H9 (cell line): ENCODE measurements at regions not wholly inside any gene's neighbourhood (a gene's known extent, or its start where the extent isn't known, plus 50 kb on each side); places are given as distances from the start of the nearest gene placed in this dataset.

ENCODE experiments used
- DNase-seq: peaks from one replicate; pipeline ENCODE4 v3.0.0-alpha.2; 2017
- H2AFZ ChIP-seq: one replicate; pipeline ENCODE4 v1.6.1; 2013; ENCODE audit warnings: mild to moderate bottlenecking, low read length, control low read depth, moderate library complexity
- H2AK5ac ChIP-seq: 2 replicates; pipeline ENCODE4 v1.6.1; 2013; ENCODE audit warnings: low read length, control low read depth, mixed read lengths; ENCODE audit not compliant: insufficient read length
- H2BK120ac ChIP-seq: one replicate; pipeline ENCODE4 v1.6.1; 2013; ENCODE audit warnings: low read depth, mild to moderate bottlenecking, low read length, control low read depth, inconsistent platforms; ENCODE audit not compliant: poor library complexity, severe bottlenecking
- H2BK12ac ChIP-seq: 2 replicates; pipeline ENCODE4 v1.6.1; 2013; ENCODE audit warnings: low read length, control low read depth, mixed read lengths, low read depth; ENCODE audit not compliant: insufficient read length
- H2BK15ac ChIP-seq: 2 replicates; pipeline ENCODE4 v1.6.1; 2013; ENCODE audit warnings: low read depth, low read length, control low read depth
- H2BK20ac ChIP-seq: one replicate; pipeline ENCODE4 v1.6.1; 2013; ENCODE audit warnings: low read depth, mild to moderate bottlenecking, low read length, control low read depth, inconsistent platforms; ENCODE audit not compliant: poor library complexity, severe bottlenecking
- H2BK5ac ChIP-seq: 2 replicates; pipeline ENCODE4 v1.6.1; 2013; ENCODE audit warnings: low read length, control low read depth, mixed read lengths; ENCODE audit not compliant: insufficient read length
- H3K14ac ChIP-seq: 2 replicates; pipeline ENCODE4 v1.6.1; 2013; ENCODE audit warnings: low read length, control low read depth; ENCODE audit not compliant: insufficient read depth
- H3K18ac ChIP-seq: 2 replicates; pipeline ENCODE4 v1.6.1; 2013; ENCODE audit warnings: low read depth, mild to moderate bottlenecking, mixed read lengths, low read length, control low read depth; ENCODE audit not compliant: insufficient read length
- H3K23ac ChIP-seq: 2 replicates; pipeline ENCODE4 v1.6.1; 2013; ENCODE audit warnings: low read length, control low read depth, mixed read lengths, low read depth; ENCODE audit not compliant: insufficient read length
- H3K23me2 ChIP-seq: 2 replicates; pipeline ENCODE4 v1.6.1; 2013; ENCODE audit warnings: low read depth, mild to moderate bottlenecking, mixed read lengths, low read length, control low read depth; ENCODE audit not compliant: insufficient read length, poor library complexity, severe bottlenecking
- H3K27ac ChIP-seq: 2 replicates; pipeline ENCODE4 v1.5.1; 2013; ENCODE audit warnings: low read length, control low read depth, mixed read lengths, low read depth; ENCODE audit not compliant: insufficient read length
- H3K27me3 ChIP-seq: 2 replicates; pipeline ENCODE4 v1.6.1; 2013; ENCODE audit warnings: low read length, control low read depth, inconsistent platforms; ENCODE audit not compliant: insufficient read depth
- H3K4ac ChIP-seq: 2 replicates; pipeline ENCODE4 v1.6.1; 2013; ENCODE audit warnings: low read depth, mild to moderate bottlenecking, control low read depth, inconsistent platforms, low read length, moderate library complexity
- H3K4me1 ChIP-seq: 2 replicates; pipeline ENCODE4 v1.6.1; 2013; ENCODE audit warnings: low read length, control low read depth, inconsistent platforms; ENCODE audit not compliant: insufficient read depth
- H3K4me2 ChIP-seq: 2 replicates; pipeline ENCODE4 v1.6.1; 2013; ENCODE audit warnings: low read length, control low read depth, mixed read lengths; ENCODE audit not compliant: insufficient read length, insufficient read depth
- H3K56ac ChIP-seq: 2 replicates; pipeline ENCODE4 v1.6.1; 2013; ENCODE audit warnings: low read depth, mild to moderate bottlenecking, mixed read lengths, low read length, control low read depth; ENCODE audit not compliant: insufficient read length
- H3K79me1 ChIP-seq: 2 replicates; pipeline ENCODE4 v1.6.1; 2013; ENCODE audit warnings: low read depth, mild to moderate bottlenecking, moderate library complexity, low read length, control low read depth, inconsistent platforms; ENCODE audit not compliant: insufficient read depth, poor library complexity, severe bottlenecking
- H3K79me2 ChIP-seq: 2 replicates; pipeline ENCODE4 v1.6.1; 2013; ENCODE audit warnings: low read length, control low read depth, inconsistent platforms; ENCODE audit not compliant: insufficient read depth
- H3K9ac ChIP-seq: 2 replicates; pipeline ENCODE4 v1.6.1; 2013; ENCODE audit warnings: low read length, control low read depth, mixed read lengths; ENCODE audit not compliant: insufficient read length; ENCODE audit errors: extremely low read depth
- H3K9me3 ChIP-seq: one replicate; pipeline ENCODE4 v1.6.1; 2013; ENCODE audit warnings: low read depth, low read length, inconsistent platforms; ENCODE audit not compliant: control insufficient read depth
- H3T11ph ChIP-seq: one replicate; pipeline ENCODE4 v1.6.1; 2013; ENCODE audit warnings: mild to moderate bottlenecking, low read length, control low read depth, inconsistent platforms
- H4K20me1 ChIP-seq: one replicate; pipeline ENCODE4 v1.6.1; 2013; ENCODE audit not compliant: control insufficient read depth, insufficient read length, insufficient read depth
- H4K5ac ChIP-seq: 2 replicates; pipeline ENCODE4 v1.6.1; 2013; ENCODE audit warnings: low read depth, mild to moderate bottlenecking, mixed read lengths, low read length, control low read depth; ENCODE audit not compliant: insufficient read length
- H4K8ac ChIP-seq: replicated peaks from 2 replicates; pipeline ENCODE4 v1.6.1; 2013; ENCODE audit warnings: low read length, control low read depth, mixed read lengths, low read depth; ENCODE audit not compliant: insufficient read length
- H4K91ac ChIP-seq: 2 replicates; pipeline ENCODE4 v1.6.1; 2013; ENCODE audit warnings: low read depth, mild to moderate bottlenecking, moderate library complexity, mixed read lengths, low read length, control low read depth; ENCODE audit not compliant: insufficient read length
- H3K27ac Mint-ChIP-seq, 3 experiments: 2 replicates in 2 of 3; 3 replicates in 1 of 3; pipeline ENCODE4 v1.8.0; 2020 to 2021; ENCODE audit warnings: mixed read lengths in 3 of 3, mild to moderate bottlenecking in 1 of 3, moderate library complexity in 1 of 3
- H3K27me3 Mint-ChIP-seq: 2 replicates; pipeline ENCODE4 v1.8.0; 2021; ENCODE audit warnings: low read depth, mild to moderate bottlenecking, moderate library complexity, mixed read lengths
- H3K36me3 Mint-ChIP-seq, 3 experiments: 2 replicates in 2 of 3; 3 replicates in 1 of 3; pipeline ENCODE4 v1.8.0; 2020 to 2021; ENCODE audit warnings: low read depth in 3 of 3, mixed read lengths in 3 of 3; ENCODE audit not compliant: insufficient read depth in 1 of 3
- H3K4me1 Mint-ChIP-seq, 2 experiments: 2 replicates each; pipeline ENCODE4 v1.8.0; 2020; ENCODE audit warnings: mixed read lengths in 2 of 2
- H3K4me3 Mint-ChIP-seq, 2 experiments: 2 replicates in 1 of 2; 3 replicates in 1 of 2; pipeline ENCODE4 v1.8.0; 2020 to 2021; ENCODE audit warnings: mild to moderate bottlenecking in 2 of 2, mixed read lengths in 2 of 2, moderate library complexity in 1 of 2
- H3K9me3 Mint-ChIP-seq, 2 experiments: 2 replicates in 1 of 2; 3 replicates in 1 of 2; pipeline ENCODE4 v1.8.0; 2020; ENCODE audit warnings: mild to moderate bottlenecking in 2 of 2, mixed read lengths in 2 of 2, moderate library complexity in 1 of 2
- CTCF ChIP-seq: fragments of 200-600 bp; sonication (generic); conservative IDR thresholded peaks from 3 replicates; pipeline ENCODE4 v1.8.0; 2021; ENCODE audit warnings: antibody characterized with exemption, mild to moderate bottlenecking
- whole genome bisulfite sequencing: extraction: QIAGEN DNeasy Blood & Tissue Kit; methylation state at CpG from one replicate; pipeline ENCODE4 v1.1.7; 2013; ENCODE audit warnings: missing lambda C conversion rate, low lambda C conversion rate, mixed read lengths; ENCODE audit not compliant: insufficient read length; ENCODE audit errors: extremely low coverage; 5-methylcytosine and 5-hydroxymethylcytosine counted together

- H3K27ac Mint-ChIP-seq: no peak overlapping the region
- no peak overlapping the region for H3K4me3 Mint-ChIP-seq
- H3K9me3 Mint-ChIP-seq: peaks cover 4 to 6% of the 10 kb centered on the region in 2 experiments; a peak in 4 of 5 replicates
- Histone ChIP-seq H3T11ph (no peak overlapping the region), H3K79me1 (no peaks in the 10 kb centered on the region), H3K4me1 (no peaks in the 10 kb centered on the region), H4K91ac (no peak overlapping the region), H3K27me3 (no peaks in the 10 kb centered on the region), H2BK15ac (no peak overlapping the region), H3K9me3 (no peaks in the 10 kb centered on the region), H4K5ac (no peak overlapping the region), H3K4ac (no peak overlapping the region), H3K27ac (no peak overlapping the region), H4K20me1 (no peaks in the 10 kb centered on the region), H3K4me2 (no peak overlapping the region), H3K23me2 (no peaks in the 10 kb centered on the region), H2BK20ac (no peak overlapping the region), H2BK5ac (no peak overlapping the region), H2BK120ac (no peak overlapping the region), H2AK5ac (no peak overlapping the region), H2BK12ac (no peak overlapping the region), H3K9ac (no peak overlapping the region), H3K14ac (no peak overlapping the region), H3K56ac (no peak overlapping the region), H2AFZ (no peak overlapping the region), H4K8ac (no peak overlapping the region), H3K23ac (no peak overlapping the region), H3K18ac (no peak overlapping the region), H3K79me2 (no peaks in the 10 kb centered on the region)
- H3K4me1 Mint-ChIP-seq: no peaks in the 10 kb centered on the region
- no peak for DNase-seq
- H3K27me3 Mint-ChIP-seq: no peaks in the 10 kb centered on the region
- no peak for TF ChIP-seq CTCF
- no CpG with 5 or more reads among the region's 1 CpG for WGBS
- peaks cover 2 to 4% (median 4%) of the 10 kb centered on the region in 3 experiments; a peak in 4 of 7 replicates for H3K36me3 Mint-ChIP-seq
Measured at GRCh38 chr6:134609716-134610261, 291.9 kb upstream of the SGK1 start.
